B cell (primary cell): ENCODE measurements at regions not wholly inside any gene's neighbourhood (a gene's known extent, or its start where the extent isn't known, plus 50 kb on each side); places are given as distances from the start of the nearest gene placed in this dataset.

Experiments
- ATAC-seq: fragments of 200-7000 bp; cut with Tn5 transposase; one replicate; pipeline ENCODE4 v1.10.0; 2021; ENCODE audit warnings: low read depth, mild to moderate bottlenecking, moderate number of reproducible peaks, moderate library complexity
- CTCF ChIA-PET: fragments of 350-600 bp; sonication (Branson Sonifier 250); formaldehyde crosslinking; loops from one replicate; lab custom pipeline; 2021; ENCODE audit warnings: antibody characterized with exemption, inconsistent platforms; lab: Charles Lee
- POLR2A ChIA-PET: fragments of 350-600 bp; sonication (Branson Sonifier 250); formaldehyde crosslinking; loops from one replicate; lab custom pipeline; 2021; ENCODE audit warnings: antibody characterized with exemption; lab: Charles Lee
- DNase-seq: peaks from one replicate; pipeline ENCODE4 v3.0.0; 2013
- H2AFZ ChIP-seq: 2 replicates; pipeline ENCODE4 v1.6.1; 2012; ENCODE audit warnings: mild to moderate bottlenecking, low read depth, low read length; ENCODE audit not compliant: insufficient read depth, poor library complexity, severe bottlenecking
- H3K27ac ChIP-seq, 2 donors: 1 replicate in 1 of 2; 2 replicates in 1 of 2; pipeline ENCODE4 v1.5.1; 2012 to 2013; ENCODE audit warnings: low read length in 2 of 2, mild to moderate bottlenecking in 2 of 2, moderate library complexity in 1 of 2
- H3K27me3 ChIP-seq, 4 experiments: fragments of 200-600 bp in 1 of 4; sonication (generic) in 1 of 4; replicated peaks in 1 of 4; 1 replicate in 2 of 4; 2 replicates in 2 of 4; pipeline versions ENCODE4 v1.6.1 to v1.7.0; 2013 to 2016; ENCODE audit warnings: low read length in 3 of 4, mild to moderate bottlenecking in 2 of 4, mixed read lengths in 1 of 4, moderate library complexity in 1 of 4; ENCODE audit not compliant: insufficient read depth in 4 of 4, control insufficient read depth in 3 of 4; ENCODE audit errors: control extremely low read depth in 1 of 4
- H3K36me3 ChIP-seq, 2 experiments: replicated peaks in 1 of 2; 1 replicate in 1 of 2; 2 replicates in 1 of 2; pipeline versions ENCODE4 v1.6.1 to v1.7.1; 2013; ENCODE audit warnings: low read length in 1 of 2; ENCODE audit not compliant: insufficient read depth in 2 of 2, control insufficient read depth in 1 of 2; ENCODE audit errors: control extremely low read depth in 1 of 2, extremely low read depth in 1 of 2
- H3K4me1 ChIP-seq, 2 donors: fragments of 200-600 bp in 1 of 2; sonication (generic) in 1 of 2; 1 replicate in 1 of 2; 2 replicates in 1 of 2; pipeline versions ENCODE4 v1.5.1 to v1.6.1; 2013 to 2017; ENCODE audit warnings: low read length in 2 of 2; ENCODE audit not compliant: control insufficient read depth in 2 of 2, insufficient read depth in 2 of 2
- H3K4me2 ChIP-seq: replicated peaks from 2 replicates; pipeline ENCODE3; 2012; ENCODE audit warnings: mild to moderate bottlenecking, low read depth, low read length; ENCODE audit not compliant: poor library complexity, severe bottlenecking
- H3K4me3 ChIP-seq, 5 experiments: fragments of 200-600 bp in 1 of 5; sonication (generic) in 1 of 5; 1 replicate in 3 of 5; 2 replicates in 2 of 5; pipeline versions ENCODE4 v1.5.1 to v1.7.0; 2011 to 2016; ENCODE audit warnings: low read length in 4 of 5, mild to moderate bottlenecking in 4 of 5, low read depth in 2 of 5, control low read depth in 1 of 5, moderate library complexity in 1 of 5; ENCODE audit not compliant: insufficient read depth in 1 of 5; ENCODE audit errors: control extremely low read depth in 1 of 5, extremely low read depth in 1 of 5
- H3K79me2 ChIP-seq: fragments of 200-600 bp; sonication (generic); one replicate; pipeline ENCODE4 v1.6.0; 2016; ENCODE audit warnings: low read length; ENCODE audit not compliant: control insufficient read depth, insufficient read depth
- H3K9ac ChIP-seq: fragments of 200-600 bp; sonication (generic); 2 replicates; pipeline ENCODE4 v1.6.1; 2017; ENCODE audit warnings: mild to moderate bottlenecking, low read length, moderate library complexity
- H3K9me3 ChIP-seq, 3 donors: one replicate each; pipeline versions ENCODE4 v1.6.1 to v1.7.1; 2013; ENCODE audit warnings: low read length in 2 of 3; ENCODE audit not compliant: control insufficient read depth in 2 of 3, insufficient read depth in 1 of 3; ENCODE audit errors: control extremely low read depth in 1 of 3
- H4K20me1 ChIP-seq: 2 replicates; pipeline ENCODE4 v1.6.0; 2012; ENCODE audit warnings: mild to moderate bottlenecking, low read length; ENCODE audit not compliant: insufficient read depth, control insufficient read depth, poor library complexity, severe bottlenecking
- H3K27ac Mint-ChIP-seq: one replicate; pipeline ENCODE4 v1.8.0; 2021; ENCODE audit warnings: mixed read lengths
- H3K27me3 Mint-ChIP-seq: one replicate; pipeline ENCODE4 v1.8.0; 2021; ENCODE audit warnings: mixed read lengths
- H3K4me1 Mint-ChIP-seq: one replicate; pipeline ENCODE4 v1.8.0; 2021; ENCODE audit warnings: mixed read lengths
- H3K4me3 Mint-ChIP-seq: one replicate; pipeline ENCODE4 v1.8.0; 2021; ENCODE audit warnings: mixed read lengths
- H3K9me3 Mint-ChIP-seq: one replicate; pipeline ENCODE4 v1.8.0; 2022; ENCODE audit warnings: mixed read lengths; ENCODE audit not compliant: insufficient read depth
- CTCF ChIP-seq: fragments of 200-600 bp; IDR thresholded peaks from one replicate; pipeline ENCODE4 v1.8.0; 2022; ENCODE audit warnings: antibody characterized with exemption, mild to moderate bottlenecking
- EZH2 ChIP-seq: IDR thresholded peaks from 2 replicates; pipeline ENCODE4 v1.6.1; 2012; ENCODE audit warnings: borderline replicate concordance, low read depth, mild to moderate bottlenecking, moderate library complexity, low read length; ENCODE audit not compliant: insufficient read depth, poor library complexity, severe bottlenecking
- WGBS: methylation state at CpG from one replicate; pipeline ENCODE4 v1.1.5; 2013; ENCODE audit warnings: missing lambda C conversion rate; ENCODE audit not compliant: insufficient coverage; 5-methylcytosine and 5-hydroxymethylcytosine counted together
- intact Hi-C: fragments of 100-400 bp; cut with micrococcal nuclease; formaldehyde crosslinking; loops from one replicate; pipeline ENCODE4 v1.10.0; 2022

GRCh38 chr12:41940571-41940970 is 204.1 kb downstream of the GXYLT1 start:
- no peaks in the 10 kb centered on the region for H3K4me1 Mint-ChIP-seq
- H4K20me1 ChIP-seq, result no peaks in the 10 kb centered on the region
- peaks cover 0 to 4% (median under 1%) of the 10 kb centered on the region in 4 experiments for H3K27me3 ChIP-seq
- H3K36me3 ChIP-seq, result no peaks in the 10 kb centered on the region
- H3K9ac ChIP-seq, result no peak overlapping the region
- intact Hi-C loops, result no loop called here
- H3K9me3 ChIP-seq, result peaks cover 0 to 6% (median 4%) of the 10 kb centered on the region in 3 donors
- no peak overlapping the region for H3K4me3 ChIP-seq
- POLR2A ChIA-PET, result no interaction called here
- CTCF ChIA-PET, result no interaction called here
- H3K27ac Mint-ChIP-seq, result no peak overlapping the region
- ATAC-seq, result no peak
- H3K9me3 Mint-ChIP-seq, result peaks cover 8% of the 10 kb centered on the region
- no peak overlapping the region for H3K4me3 Mint-ChIP-seq
- H3K4me2 ChIP-seq, result no peak overlapping the region
- H3K79me2 ChIP-seq, result no peaks in the 10 kb centered on the region
- H3K27me3 Mint-ChIP-seq, result peaks cover 18% of the 10 kb centered on the region
- H3K27ac ChIP-seq, result no peak overlapping the region
- TF ChIP-seq CTCF (no peak), EZH2 (no peak)
- WGBS, result no CpG with 5 or more reads among the region's 1 CpG
- H3K4me1 ChIP-seq, result no peaks in the 10 kb centered on the region
- H2AFZ ChIP-seq, result no peak overlapping the region
- no peak for DNase-seq

- Mint-ChIP-seq H3K9me3 (no peaks in the 10 kb centered on the region), H3K4me3 (no peak overlapping the region), H3K27me3 (peaks cover 25% of the 10 kb centered on the region), H3K27ac (no peak overlapping the region), H3K4me1 (peaks cover 12% of the 10 kb centered on the region)
- ChIA-PET POLR2A (no interaction called here), CTCF (no interaction called here)
- 69% methylated on average over 4 of the region's 5 CpGs for WGBS
- no peaks in the 10 kb centered on the region for H4K20me1 ChIP-seq
- DNase-seq, result no peak
- no peak overlapping the region for H3K4me3 ChIP-seq
- intact Hi-C loops, result no loop called here
- H2AFZ ChIP-seq, result no peak overlapping the region
- no peak for TF ChIP-seq EZH2
- no peak for TF ChIP-seq CTCF
- H3K9ac ChIP-seq, result no peak overlapping the region
- H3K27me3 ChIP-seq, result peaks cover 0 to 10% (median 2%) of the 10 kb centered on the region in 4 experiments
- H3K9me3 ChIP-seq, result peaks cover 0 to 8% (median 0%) of the 10 kb centered on the region in 3 donors
- ATAC-seq, result no peak
- no peaks in the 10 kb centered on the region for H3K79me2 ChIP-seq
- no peaks in the 10 kb centered on the region for H3K36me3 ChIP-seq
- H3K4me1 ChIP-seq, result peaks cover 6 to 14% of the 10 kb centered on the region in 2 donors
- no peak overlapping the region for H3K27ac ChIP-seq
- H3K4me2 ChIP-seq, result no peak overlapping the region
Measured at GRCh38 chr12:41936333-41936732, 208.3 kb downstream of the GXYLT1 start.
